ENCODE measurements at regions not wholly inside any gene's neighbourhood (a gene's known extent, or its start where the extent isn't known, plus 50 kb on each side); places are given as distances from the start of the nearest gene placed in this dataset.

- TF ChIP-seq NCOA6 (IDR thresholded peaks at IDR 0.05): no peak
- no peak for TF ChIP-seq ATF4 (CRISPR knock-in tag; IDR thresholded peaks at IDR 0.05)
- TF ChIP-seq ZNF407 (IDR thresholded peaks at IDR 0.05; ENCODE audit: low read depth): no peak
- no peak for TF ChIP-seq CREB3L1 (IDR thresholded peaks at IDR 0.05; ENCODE audit: borderline replicate concordance, low read depth)
These were observed 504.1 kb downstream of the PLXNA4 start (continued) for GRCh38 chr7:132072165-132072564.
